ENCODE measurements at regions not wholly inside any gene's neighbourhood (a gene's known extent, or its start where the extent isn't known, plus 50 kb on each side); places are given as distances from the start of the nearest gene placed in this dataset.
"Not testable (repeated sequence)": the region's sequence is repeated elsewhere in the genome, so short reads cannot be mapped to it uniquely, and the experiment has no call there.

GRCh38 chr14:71556730-71557129 is 375.5 kb upstream of the RGS6 start:
- TF ChIP-seq CTCF (IDR thresholded peaks at IDR 0.05), result no peak
- no peak overlapping the region for H3K4me3 ChIP-seq
- peaks cover 0 to 29% (median 2%) of the 10 kb centered on the region in 4 donors for H3K4me1 ChIP-seq
- H3K27me3 ChIP-seq, result no peaks in the 10 kb centered on the region
- DNase-seq, result no peak
- H3K36me3 ChIP-seq, result no peaks in the 10 kb centered on the region
- H3K9me3 ChIP-seq, result no peaks in the 10 kb centered on the region
- intact Hi-C loops (cut with DNase I; ENCODE audit: low total_unique reads), result no loop called here
- H3K27ac ChIP-seq, result no peak overlapping the region

- H3K4me3 ChIP-seq, result no peak overlapping the region
- TF ChIP-seq CTCF (IDR thresholded peaks at IDR 0.05), result no peak
- H3K27me3 ChIP-seq, result no peaks in the 10 kb centered on the region
- intact Hi-C loops (cut with DNase I; ENCODE audit: low total_unique reads), result no loop called here
- H3K9me3 ChIP-seq, result no peaks in the 10 kb centered on the region
- DNase-seq, result no peak
- H3K27ac ChIP-seq, result no peak overlapping the region
- H3K4me1 ChIP-seq, result peaks cover 0 to 29% (median 2%) of the 10 kb centered on the region in 4 donors
- no peaks in the 10 kb centered on the region for H3K36me3 ChIP-seq
These were observed 374.9 kb upstream of the RGS6 start for GRCh38 chr14:71557351-71557750.

- H3K27me3 ChIP-seq; intact Hi-C loops (cut with DNase I; ENCODE audit: low total_unique reads); H3K4me3 ChIP-seq; H3K9me3 ChIP-seq; DNase-seq; H3K36me3 ChIP-seq; H3K27ac ChIP-seq: not testable (repeated sequence)
- peaks cover 0 to 21% (median 0%) of the 10 kb centered on the region in 4 donors for H3K4me1 ChIP-seq
These were observed 373.3 kb upstream of the RGS6 start for GRCh38 chr14:71558943-71559342.

- Histone ChIP-seq H3K27ac (no peak overlapping the region), H3K4me3 (no peak overlapping the region), H3K4me1 (peaks cover 0 to 7% (median 0%) of the 10 kb centered on the region in 4 donors), H3K9me3 (no peaks in the 10 kb centered on the region), H3K36me3 (no peaks in the 10 kb centered on the region), H3K27me3 (no peaks in the 10 kb centered on the region)
- no peak for TF ChIP-seq CTCF (IDR thresholded peaks at IDR 0.05)
- no peak for DNase-seq
- intact Hi-C loops (cut with DNase I; ENCODE audit: low total_unique reads), result no loop called here
These were observed 371.5 kb upstream of the RGS6 start for GRCh38 chr14:71560751-71561150.

- Histone ChIP-seq H3K9me3 (no peaks in the 10 kb centered on the region), H3K4me3 (no peak overlapping the region), H3K27me3 (no peaks in the 10 kb centered on the region), H3K36me3 (no peaks in the 10 kb centered on the region), H3K4me1 (peaks cover 0 to 9% (median 0%) of the 10 kb centered on the region in 4 donors), H3K27ac (no peak overlapping the region)
- DNase-seq, result no peak
- intact Hi-C loops (cut with DNase I; ENCODE audit: low total_unique reads), result no loop called here
- no peak for TF ChIP-seq CTCF (IDR thresholded peaks at IDR 0.05)
These were observed 368.6 kb upstream of the RGS6 start for GRCh38 chr14:71563492-71564153.

GRCh38 chr14:71566276-71566675 is 366.0 kb upstream of the RGS6 start:
- TF ChIP-seq CTCF (IDR thresholded peaks at IDR 0.05), result no peak
- Histone ChIP-seq H3K4me3 (no peak overlapping the region), H3K27me3 (no peaks in the 10 kb centered on the region), H3K9me3 (no peaks in the 10 kb centered on the region), H3K27ac (no peak overlapping the region), H3K4me1 (peaks cover 0 to 9% (median 0%) of the 10 kb centered on the region in 4 donors), H3K36me3 (no peaks in the 10 kb centered on the region)
- intact Hi-C loops (cut with DNase I; ENCODE audit: low total_unique reads), result no loop called here
- no peak for DNase-seq

GRCh38 chr14:71567499-71568133 is 364.6 kb upstream of the RGS6 start:
- H3K4me3 ChIP-seq; H3K27ac ChIP-seq; intact Hi-C loops (cut with DNase I; ENCODE audit: low total_unique reads); DNase-seq; H3K27me3 ChIP-seq; H3K9me3 ChIP-seq; H3K4me1 ChIP-seq; H3K36me3 ChIP-seq: not testable (repeated sequence)

All from tibial artery (tissue), 4 donors.